ENCODE measurements at regions not wholly inside any gene's neighbourhood (a gene's known extent, or its start where the extent isn't known, plus 50 kb on each side); places are given as distances from the start of the nearest gene placed in this dataset.

DNA sequence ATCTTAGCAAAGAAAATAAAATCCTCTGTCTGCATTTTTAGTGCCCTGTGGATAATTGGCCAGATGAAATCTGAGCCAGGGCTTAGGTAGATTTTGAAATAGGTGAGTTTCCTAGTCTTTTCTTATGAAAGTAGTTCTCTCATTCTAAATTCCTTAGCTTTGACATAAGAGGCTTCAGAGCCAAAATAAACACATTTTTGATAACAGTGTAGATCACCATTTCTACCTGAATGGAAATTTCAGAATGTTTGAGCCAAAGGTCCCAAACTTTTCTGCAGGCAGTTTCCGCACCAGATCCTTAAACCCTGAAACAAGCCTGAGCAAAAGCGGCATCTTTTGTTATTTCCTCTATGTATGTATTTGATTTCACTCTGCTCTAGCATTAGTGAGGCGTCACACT, 551.2 kb downstream of the EFNB2 start:
- TF ChIP-seq, protein P1, sequence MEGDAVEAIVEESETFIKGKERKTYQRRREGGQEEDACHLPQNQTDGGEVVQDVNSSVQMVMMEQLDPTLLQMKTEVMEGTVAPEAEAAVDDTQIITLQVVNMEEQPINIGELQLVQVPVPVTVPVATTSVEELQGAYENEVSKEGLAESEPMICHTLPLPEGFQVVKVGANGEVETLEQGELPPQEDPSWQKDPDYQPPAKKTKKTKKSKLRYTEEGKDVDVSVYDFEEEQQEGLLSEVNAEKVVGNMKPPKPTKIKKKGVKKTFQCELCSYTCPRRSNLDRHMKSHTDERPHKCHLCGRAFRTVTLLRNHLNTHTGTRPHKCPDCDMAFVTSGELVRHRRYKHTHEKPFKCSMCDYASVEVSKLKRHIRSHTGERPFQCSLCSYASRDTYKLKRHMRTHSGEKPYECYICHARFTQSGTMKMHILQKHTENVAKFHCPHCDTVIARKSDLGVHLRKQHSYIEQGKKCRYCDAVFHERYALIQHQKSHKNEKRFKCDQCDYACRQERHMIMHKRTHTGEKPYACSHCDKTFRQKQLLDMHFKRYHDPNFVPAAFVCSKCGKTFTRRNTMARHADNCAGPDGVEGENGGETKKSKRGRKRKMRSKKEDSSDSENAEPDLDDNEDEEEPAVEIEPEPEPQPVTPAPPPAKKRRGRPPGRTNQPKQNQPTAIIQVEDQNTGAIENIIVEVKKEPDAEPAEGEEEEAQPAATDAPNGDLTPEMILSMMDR (IDR thresholded peaks at IDR 0.05; ENCODE audit: low read depth, low read length): no peak
- no peak for TF ChIP-seq EZH2phosphoT487 (IDR thresholded peaks at IDR 0.05; ENCODE audit: low read depth)

Data from OCI-LY3 (cell line).